GM12878 (cell line): ENCODE measurements at regions not wholly inside any gene's neighbourhood (a gene's known extent, or its start where the extent isn't known, plus 50 kb on each side); places are given as distances from the start of the nearest gene placed in this dataset.

Experiments used
- ATAC-seq: fragments of 200-7000 bp; cut with Tn5 transposase; 3 replicates; pipeline ENCODE4 v1.9.1; 2020; ENCODE audit warnings: mild to moderate bottlenecking, moderate library complexity
- BruUV-seq: library from RNA; stranded (reverse); fragments of 400-500 nt; replicated peaks from 2 replicates; lab custom pipeline; 2021; lab: Mats Ljungman, UMichigan
- CTCF ChIA-PET: fragments of 300-600 bp; sonication (Branson Sonifier 250); formaldehyde crosslinking; extraction: SDS; loops from one replicate; lab custom pipeline; 2021; ENCODE audit warnings: inconsistent platforms; lab: Yijun Ruan, JAX
- POLR2A ChIA-PET: fragments of 350-600 bp; formaldehyde crosslinking; extraction: SDS; loops from one replicate; lab custom pipeline; 2021; ENCODE audit warnings: inconsistent platforms; lab: Charles Lee
- RAD21 ChIA-PET: fragments of 300-600 bp; sonication (Branson Sonifier 250); formaldehyde crosslinking; loops from one replicate; lab custom pipeline; 2023; ENCODE audit warnings: antibody characterized with exemption; ENCODE audit not compliant: unreplicated experiment; lab: Charles Lee
- SMC1A ChIA-PET: fragments of 300-600 bp; sonication (Branson Sonifier 250); formaldehyde crosslinking; loops from one replicate; lab custom pipeline; 2023; ENCODE audit not compliant: unreplicated experiment, uncharacterized antibody; lab: Charles Lee
- DNase-seq: peaks from one replicate; pipeline ENCODE4 v3.0.0-alpha.2; 2011; ENCODE audit warnings: low read depth, low spot score
- FAIRE-seq: peaks from 3 replicates; lab custom pipeline; 2011; peaks lifted over from hg19 to GRCh38; lab: Jason Lieb, UNC
- H2AFZ ChIP-seq: 2 replicates; pipeline ENCODE4 v1.6.0; 2011; ENCODE audit warnings: low read depth, low read length, control low read depth; ENCODE audit not compliant: control insufficient read depth
- H3K27ac ChIP-seq: 2 replicates; pipeline ENCODE4 v1.5.1; 2011; ENCODE audit warnings: control low read depth; ENCODE audit not compliant: control insufficient read depth, insufficient read depth
- H3K27me3 ChIP-seq, 2 experiments: replicated peaks in 1 of 2; 2 replicates each; pipeline versions ENCODE4 v1.6.0 to v1.6.1; 2011; ENCODE audit warnings: low read length in 1 of 2; ENCODE audit not compliant: control insufficient read depth in 2 of 2, insufficient read depth in 2 of 2
- H3K36me3 ChIP-seq, 2 experiments: 2 replicates each; pipeline ENCODE4 v1.5.1; 2011; ENCODE audit warnings: low read length in 1 of 2; ENCODE audit not compliant: control insufficient read depth in 2 of 2, insufficient read depth in 2 of 2
- H3K4me1 ChIP-seq: 2 replicates; pipeline ENCODE4 v1.6.1; 2011; ENCODE audit warnings: mild to moderate bottlenecking, low read length, moderate library complexity, mixed read lengths; ENCODE audit not compliant: control insufficient read depth, insufficient read depth
- H3K4me2 ChIP-seq: 2 replicates; pipeline ENCODE4 v1.6.0; 2011; ENCODE audit warnings: control low read depth; ENCODE audit not compliant: control insufficient read depth, insufficient read depth
- H3K4me3 ChIP-seq: fragments of 200-600 bp; sonication (generic); 2 replicates; pipeline ENCODE4 v1.5.1; 2016
- H3K79me2 ChIP-seq: 2 replicates; pipeline ENCODE4 v1.6.0; 2011; ENCODE audit warnings: low read length; ENCODE audit not compliant: control insufficient read depth, insufficient read depth
- H3K9ac ChIP-seq: 2 replicates; pipeline ENCODE4 v1.8.0; 2011; ENCODE audit warnings: low read length, control low read depth, mixed read lengths; ENCODE audit not compliant: control insufficient read depth, insufficient read depth
- H3K9me3 ChIP-seq: replicated peaks from 3 replicates; pipeline ENCODE4 v1.5.1; 2011; ENCODE audit warnings: mild to moderate bottlenecking, low read length; ENCODE audit not compliant: control insufficient read depth, insufficient read depth
- H4K20me1 ChIP-seq: 2 replicates; pipeline ENCODE4 v1.6.0; 2011; ENCODE audit not compliant: control insufficient read depth, insufficient read depth
- EED ChIP-seq: sonication (generic); IDR thresholded peaks from 2 replicates; pipeline ENCODE4 v1.6.1; 2016; ENCODE audit warnings: antibody characterized with exemption, low read depth
- GABPA ChIP-seq: IDR thresholded peaks from 2 replicates; pipeline ENCODE4 v1.6.1; 2014; ENCODE audit warnings: antibody characterized with exemption, low read depth, mild to moderate bottlenecking, inconsistent platforms
- MEF2B ChIP-seq: fragments of 450-650 bp; IDR thresholded peaks from 2 replicates; pipeline ENCODE4 v1.6.1; 2018; ENCODE audit warnings: mild to moderate bottlenecking, moderate library complexity; ENCODE audit not compliant: partially characterized antibody, poor library complexity, severe bottlenecking
- MTA2 ChIP-seq: fragments of 450-650 bp; IDR thresholded peaks from 2 replicates; pipeline ENCODE4 v1.6.1; 2016; ENCODE audit warnings: low read depth, mild to moderate bottlenecking, moderate library complexity
- NFXL1 ChIP-seq: fragments of 450-650 bp; IDR thresholded peaks from 2 replicates; pipeline ENCODE4 v1.6.1; 2017; ENCODE audit warnings: antibody characterized with exemption, mild to moderate bottlenecking, borderline replicate concordance
- PKNOX1 ChIP-seq: fragments of 450-650 bp; IDR thresholded peaks from 2 replicates; pipeline ENCODE4 v1.6.1; 2016; ENCODE audit warnings: mild to moderate bottlenecking
- RCOR1 ChIP-seq: conservative IDR thresholded peaks from 2 replicates; pipeline ENCODE4 v1.6.1; 2012; ENCODE audit warnings: low read depth, low read length, improper control_type of control experiment
- SMAD1 ChIP-seq: fragments of 450-650 bp; IDR thresholded peaks from 2 replicates; pipeline ENCODE4 v1.6.1; 2018; ENCODE audit warnings: mild to moderate bottlenecking, low read depth; ENCODE audit not compliant: partially characterized antibody
- YBX1 ChIP-seq: fragments of 450-650 bp; IDR thresholded peaks from 2 replicates; pipeline ENCODE4 v1.6.1; 2016; ENCODE audit warnings: antibody characterized with exemption
- ZNF274 ChIP-seq: IDR thresholded peaks from one replicate; pipeline ENCODE4 v1.8.0; 2011; ENCODE audit not compliant: insufficient read length, insufficient read depth
- WGBS: methylation state at CpG from one replicate; pipeline ENCODE4 v1.1.6; 2016; ENCODE audit warnings: low lambda C conversion rate; ENCODE audit not compliant: insufficient replicate concordance, insufficient coverage; ENCODE audit errors: missing lambda C conversion rate; 5-methylcytosine and 5-hydroxymethylcytosine counted together
- in situ Hi-C: fragments of 300-500 bp; cut with MboI; formaldehyde crosslinking; loops from 9 replicates; pipeline ENCODE4 v1.14.3; 2018; ENCODE audit warnings: mixed read lengths
- intact Hi-C: fragments of 100-400 bp; cut with micrococcal nuclease; formaldehyde crosslinking; loops from one replicate; pipeline ENCODE4 v1.14.2; 2022; ENCODE audit not compliant: unreplicated experiment

- Histone ChIP-seq H3K79me2 (no peaks in the 10 kb centered on the region), H3K36me3 (no peaks in the 10 kb centered on the region), H3K4me2 (no peak overlapping the region), H2AFZ (no peak overlapping the region), H3K4me3 (no peak overlapping the region), H3K4me1 (no peaks in the 10 kb centered on the region), H4K20me1 (no peaks in the 10 kb centered on the region), H3K9me3 (no peaks in the 10 kb centered on the region), H3K27ac (no peak overlapping the region), H3K27me3 (no peaks in the 10 kb centered on the region), H3K9ac (no peak overlapping the region)
- ChIA-PET CTCF (interaction anchor here (1.1 kb wide), 1 partner anchor 1071 kb away, joined by 5 read pairs; no protein-coding TSS in a partner anchor), POLR2A (no interaction called here), RAD21 (no interaction called here), SMC1A (no interaction called here)
- intact Hi-C loops (no loop called here), in situ Hi-C loops (no loop called here)
- no TSS peak for BruUV-seq
- FAIRE-seq (no peak), ATAC-seq (no peak), DNase-seq (no peak)
- WGBS: 0% methylated on average over 3 of the region's 3 CpGs
- TF ChIP-seq PKNOX1: no peak
- no peak for TF ChIP-seq MEF2B
- TF ChIP-seq NFXL1: no peak
- TF ChIP-seq RCOR1: no peak
These were observed 509.6 kb downstream of the KCNJ2 start for GRCh38 chr17:70678889-70679288.

DNA sequence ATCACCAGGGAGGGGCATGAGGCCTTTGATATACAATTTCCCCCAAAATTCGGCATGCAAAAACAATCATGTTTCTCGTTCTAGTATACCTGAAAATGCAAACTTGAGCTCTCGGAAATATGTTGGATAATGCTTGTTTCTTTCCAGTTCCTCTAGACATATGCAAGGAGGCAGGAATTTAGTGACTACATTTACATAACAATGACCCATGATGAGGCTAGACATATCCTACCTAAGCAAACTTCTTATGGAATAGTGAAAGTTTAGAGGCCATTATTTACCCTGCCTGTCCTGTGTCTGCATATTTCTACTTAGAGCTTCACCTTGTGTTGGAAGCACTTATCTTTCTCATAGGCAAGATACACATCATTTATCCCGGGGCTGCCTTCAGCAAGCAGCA lies 514.6 kb downstream of the KCNJ2 start:
- DNase-seq (no peak), ATAC-seq (no peak), FAIRE-seq (no peak)
- no peaks in the 10 kb centered on the region for H3K27me3 ChIP-seq
- no peaks in the 10 kb centered on the region for H3K9me3 ChIP-seq
- ChIA-PET POLR2A (no interaction called here), RAD21 (no interaction called here), SMC1A (interaction anchor here (0.6 kb wide), 1 partner anchor 11 kb away, joined by 4 read pairs; no protein-coding TSS in a partner anchor), CTCF (no interaction called here)
- H3K4me3 ChIP-seq: no peak overlapping the region
- no peaks in the 10 kb centered on the region for H3K36me3 ChIP-seq
- in situ Hi-C loops (no loop called here), intact Hi-C loops (no loop called here)
- H3K4me2 ChIP-seq: no peak overlapping the region
- H3K79me2 ChIP-seq: no peaks in the 10 kb centered on the region
- no TSS peak for BruUV-seq
- no peaks in the 10 kb centered on the region for H3K4me1 ChIP-seq
- TF ChIP-seq MTA2 (no peak), EED (no peak), YBX1 (no peak), GABPA (no peak), SMAD1 (no peak), ZNF274 (no peak)
- no peak overlapping the region for H2AFZ ChIP-seq
- WGBS: 13% methylated on average over 4 of the region's 4 CpGs
- no peak overlapping the region for H3K27ac ChIP-seq
- H3K9ac ChIP-seq: no peak overlapping the region
- no peaks in the 10 kb centered on the region for H4K20me1 ChIP-seq
